GM12878 (cell line): ENCODE measurements at regions not wholly inside any gene's neighbourhood (a gene's known extent, or its start where the extent isn't known, plus 50 kb on each side); places are given as distances from the start of the nearest gene placed in this dataset.

ENCODE experiments used
- ATAC-seq: fragments of 200-7000 bp; cut with Tn5 transposase; 3 replicates; pipeline ENCODE4 v1.9.1; 2020; ENCODE audit warnings: mild to moderate bottlenecking, moderate library complexity
- BruUV-seq: library from RNA; stranded (reverse); fragments of 400-500 nt; replicated peaks from 2 replicates; lab custom pipeline; 2021; lab: Mats Ljungman, UMichigan
- CTCF ChIA-PET: fragments of 300-600 bp; sonication (Branson Sonifier 250); formaldehyde crosslinking; extraction: SDS; loops from one replicate; lab custom pipeline; 2021; ENCODE audit warnings: inconsistent platforms; lab: Yijun Ruan, JAX
- POLR2A ChIA-PET: fragments of 350-600 bp; formaldehyde crosslinking; extraction: SDS; loops from one replicate; lab custom pipeline; 2021; ENCODE audit warnings: inconsistent platforms; lab: Charles Lee
- RAD21 ChIA-PET: fragments of 300-600 bp; sonication (Branson Sonifier 250); formaldehyde crosslinking; loops from one replicate; lab custom pipeline; 2023; ENCODE audit warnings: antibody characterized with exemption; ENCODE audit not compliant: unreplicated experiment; lab: Charles Lee
- SMC1A ChIA-PET: fragments of 300-600 bp; sonication (Branson Sonifier 250); formaldehyde crosslinking; loops from one replicate; lab custom pipeline; 2023; ENCODE audit not compliant: unreplicated experiment, uncharacterized antibody; lab: Charles Lee
- DNase-seq: peaks from one replicate; pipeline ENCODE4 v3.0.0-alpha.2; 2011; ENCODE audit warnings: low read depth, low spot score
- FAIRE-seq: peaks from 3 replicates; lab custom pipeline; 2011; peaks lifted over from hg19 to GRCh38; lab: Jason Lieb, UNC
- H2AFZ ChIP-seq: 2 replicates; pipeline ENCODE4 v1.6.0; 2011; ENCODE audit warnings: low read depth, low read length, control low read depth; ENCODE audit not compliant: control insufficient read depth
- H3K27ac ChIP-seq: 2 replicates; pipeline ENCODE4 v1.5.1; 2011; ENCODE audit warnings: control low read depth; ENCODE audit not compliant: control insufficient read depth, insufficient read depth
- H3K27me3 ChIP-seq, 2 experiments: replicated peaks in 1 of 2; 2 replicates each; pipeline versions ENCODE4 v1.6.0 to v1.6.1; 2011; ENCODE audit warnings: low read length in 1 of 2; ENCODE audit not compliant: control insufficient read depth in 2 of 2, insufficient read depth in 2 of 2
- H3K36me3 ChIP-seq, 2 experiments: 2 replicates each; pipeline ENCODE4 v1.5.1; 2011; ENCODE audit warnings: low read length in 1 of 2; ENCODE audit not compliant: control insufficient read depth in 2 of 2, insufficient read depth in 2 of 2
- H3K4me1 ChIP-seq: 2 replicates; pipeline ENCODE4 v1.6.1; 2011; ENCODE audit warnings: mild to moderate bottlenecking, low read length, moderate library complexity, mixed read lengths; ENCODE audit not compliant: control insufficient read depth, insufficient read depth
- H3K4me2 ChIP-seq: 2 replicates; pipeline ENCODE4 v1.6.0; 2011; ENCODE audit warnings: control low read depth; ENCODE audit not compliant: control insufficient read depth, insufficient read depth
- H3K4me3 ChIP-seq: fragments of 200-600 bp; sonication (generic); 2 replicates; pipeline ENCODE4 v1.5.1; 2016
- H3K79me2 ChIP-seq: 2 replicates; pipeline ENCODE4 v1.6.0; 2011; ENCODE audit warnings: low read length; ENCODE audit not compliant: control insufficient read depth, insufficient read depth
- H3K9ac ChIP-seq: 2 replicates; pipeline ENCODE4 v1.8.0; 2011; ENCODE audit warnings: low read length, control low read depth, mixed read lengths; ENCODE audit not compliant: control insufficient read depth, insufficient read depth
- H3K9me3 ChIP-seq: replicated peaks from 3 replicates; pipeline ENCODE4 v1.5.1; 2011; ENCODE audit warnings: mild to moderate bottlenecking, low read length; ENCODE audit not compliant: control insufficient read depth, insufficient read depth
- H4K20me1 ChIP-seq: 2 replicates; pipeline ENCODE4 v1.6.0; 2011; ENCODE audit not compliant: control insufficient read depth, insufficient read depth
- BACH1 ChIP-seq: fragments of 450-650 bp; IDR thresholded peaks from 2 replicates; pipeline ENCODE4 v1.6.1; 2017; ENCODE audit warnings: mild to moderate bottlenecking, borderline replicate concordance
- FOXK2 ChIP-seq: fragments of 450-650 bp; IDR thresholded peaks from 2 replicates; pipeline ENCODE4 v1.6.1; 2017; ENCODE audit warnings: mild to moderate bottlenecking, moderate library complexity
- FOXM1 ChIP-seq: IDR thresholded peaks from 2 replicates; pipeline ENCODE4 v1.6.1; 2012; ENCODE audit warnings: low read depth, mild to moderate bottlenecking, inconsistent platforms, low read length, moderate library complexity
- HDAC6 ChIP-seq: fragments of 200-600 bp; sonication (generic); IDR thresholded peaks from one replicate; pipeline ENCODE4 v1.8.0; 2017; ENCODE audit warnings: antibody characterized with exemption; ENCODE audit not compliant: unreplicated experiment
- IKZF2 ChIP-seq, 2 experiments: fragments of 450-650 bp; IDR thresholded peaks; 2 replicates each; pipeline ENCODE4 v1.6.1; 2017; ENCODE audit warnings: mild to moderate bottlenecking in 2 of 2, moderate library complexity in 2 of 2
- MEF2A ChIP-seq: IDR thresholded peaks from 2 replicates; pipeline ENCODE4 v1.6.1; 2011; ENCODE audit warnings: low read depth, mild to moderate bottlenecking, low read length, moderate library complexity; ENCODE audit not compliant: insufficient read depth
- NFXL1 ChIP-seq: fragments of 450-650 bp; IDR thresholded peaks from 2 replicates; pipeline ENCODE4 v1.6.1; 2017; ENCODE audit warnings: antibody characterized with exemption, mild to moderate bottlenecking, borderline replicate concordance
- NRF1 ChIP-seq: conservative IDR thresholded peaks from 2 replicates; pipeline ENCODE4 v1.6.1; 2011; ENCODE audit warnings: mild to moderate bottlenecking, low read depth, low read length, improper control_type of control experiment
- SMC3 ChIP-seq: IDR thresholded peaks from 2 replicates; pipeline ENCODE4 v1.6.1; 2011; ENCODE audit warnings: low read length, improper control_type of control experiment, borderline replicate concordance
- TCF12 ChIP-seq: IDR thresholded peaks from 2 replicates; pipeline ENCODE4 v1.6.1; 2011; ENCODE audit warnings: low read depth, mild to moderate bottlenecking, low read length
- ZNF24 ChIP-seq: fragments of 450-650 bp; IDR thresholded peaks from 2 replicates; pipeline ENCODE4 v1.6.1; 2017; ENCODE audit warnings: antibody characterized with exemption, mild to moderate bottlenecking
- WGBS: methylation state at CpG from one replicate; pipeline ENCODE4 v1.1.6; 2016; ENCODE audit warnings: low lambda C conversion rate; ENCODE audit not compliant: insufficient replicate concordance, insufficient coverage; ENCODE audit errors: missing lambda C conversion rate; 5-methylcytosine and 5-hydroxymethylcytosine counted together
- in situ Hi-C: fragments of 300-500 bp; cut with MboI; formaldehyde crosslinking; loops from 9 replicates; pipeline ENCODE4 v1.14.3; 2018; ENCODE audit warnings: mixed read lengths
- intact Hi-C: fragments of 100-400 bp; cut with micrococcal nuclease; formaldehyde crosslinking; loops from one replicate; pipeline ENCODE4 v1.14.2; 2022; ENCODE audit not compliant: unreplicated experiment
- TF ChIP-seq, protein P1 (sequence below): fragments of 450-650 bp; conservative IDR thresholded peaks from 2 replicates; pipeline ENCODE4 v1.6.1; 2017; ENCODE audit warnings: mild to moderate bottlenecking, moderate library complexity
- TF ChIP-seq, protein P2 (sequence below): IDR thresholded peaks from 2 replicates; pipeline ENCODE4 v1.6.1; 2012; ENCODE audit warnings: low read depth, low read length, improper control_type of control experiment
- TF ChIP-seq, protein P3 (sequence below), 3 experiments: IDR thresholded peaks in 2 of 3; conservative IDR thresholded peaks in 1 of 3; 2 replicates each; pipeline ENCODE4 v1.5.1; 2011; ENCODE audit warnings: low read depth in 3 of 3, low read length in 3 of 3, mild to moderate bottlenecking in 3 of 3, control low read depth in 2 of 3, moderate library complexity in 2 of 3, inconsistent platforms in 1 of 3, mixed read lengths in 1 of 3; ENCODE audit not compliant: control insufficient read depth in 2 of 3, insufficient read depth in 1 of 3; ENCODE audit errors: extremely low read depth in 1 of 3

DNA sequence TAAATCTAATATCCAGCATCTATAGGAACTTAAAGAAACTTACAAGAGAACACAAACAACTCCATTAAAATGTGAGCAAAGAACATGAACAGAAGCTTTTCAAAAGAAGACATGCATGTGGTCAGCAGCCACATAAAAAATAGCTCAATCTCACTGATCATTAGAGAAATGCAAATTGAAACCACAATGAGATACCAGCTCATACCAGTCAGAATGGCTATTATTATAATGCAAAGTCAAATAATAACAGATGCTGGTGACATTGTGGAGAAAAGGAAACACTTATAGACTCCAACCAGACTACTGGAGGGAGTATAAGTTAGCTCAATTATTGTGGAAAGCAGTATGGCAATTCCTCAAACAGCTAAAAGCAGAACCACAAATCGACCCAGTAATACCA, 1314.5 kb downstream of the XPNPEP1 start:
- no peak overlapping the region for H3K4me3 ChIP-seq
- ChIA-PET POLR2A (no interaction called here), CTCF (interaction anchor here (0.6 kb wide), 1 partner anchor 68 kb away, joined by 3 read pairs; no protein-coding TSS in a partner anchor), RAD21 (no interaction called here), SMC1A (interaction anchor here (0.9 to 1.4 kb wide), 2 partner anchors 9 to 23 kb away, joined by 3 to 5 read pairs; no protein-coding TSS in a partner anchor)
- intact Hi-C loops = no loop called here
- in situ Hi-C loops = no loop called here
- BruUV-seq = no TSS peak
- no peaks in the 10 kb centered on the region; the same call in 2 of the 3 replicates for H3K9me3 ChIP-seq
- DNase-seq = no peak
- no peaks in the 10 kb centered on the region for H3K36me3 ChIP-seq
- no peak overlapping the region for H2AFZ ChIP-seq
- no peaks in the 10 kb centered on the region; the same call in 1 of the 2 replicates for H3K79me2 ChIP-seq
- H3K9ac ChIP-seq = no peak overlapping the region
- FAIRE-seq = no peak
- H3K4me2 ChIP-seq = no peak overlapping the region
- TF ChIP-seq TCF12 = no peak
- TF ChIP-seq, protein P1, sequence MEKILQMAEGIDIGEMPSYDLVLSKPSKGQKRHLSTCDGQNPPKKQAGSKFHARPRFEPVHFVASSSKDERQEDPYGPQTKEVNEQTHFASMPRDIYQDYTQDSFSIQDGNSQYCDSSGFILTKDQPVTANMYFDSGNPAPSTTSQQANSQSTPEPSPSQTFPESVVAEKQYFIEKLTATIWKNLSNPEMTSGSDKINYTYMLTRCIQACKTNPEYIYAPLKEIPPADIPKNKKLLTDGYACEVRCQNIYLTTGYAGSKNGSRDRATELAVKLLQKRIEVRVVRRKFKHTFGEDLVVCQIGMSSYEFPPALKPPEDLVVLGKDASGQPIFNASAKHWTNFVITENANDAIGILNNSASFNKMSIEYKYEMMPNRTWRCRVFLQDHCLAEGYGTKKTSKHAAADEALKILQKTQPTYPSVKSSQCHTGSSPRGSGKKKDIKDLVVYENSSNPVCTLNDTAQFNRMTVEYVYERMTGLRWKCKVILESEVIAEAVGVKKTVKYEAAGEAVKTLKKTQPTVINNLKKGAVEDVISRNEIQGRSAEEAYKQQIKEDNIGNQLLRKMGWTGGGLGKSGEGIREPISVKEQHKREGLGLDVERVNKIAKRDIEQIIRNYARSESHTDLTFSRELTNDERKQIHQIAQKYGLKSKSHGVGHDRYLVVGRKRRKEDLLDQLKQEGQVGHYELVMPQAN = no peak
- no peak for TF ChIP-seq ZNF24
- TF ChIP-seq SMC3 = no peak
- TF ChIP-seq, protein P2, sequence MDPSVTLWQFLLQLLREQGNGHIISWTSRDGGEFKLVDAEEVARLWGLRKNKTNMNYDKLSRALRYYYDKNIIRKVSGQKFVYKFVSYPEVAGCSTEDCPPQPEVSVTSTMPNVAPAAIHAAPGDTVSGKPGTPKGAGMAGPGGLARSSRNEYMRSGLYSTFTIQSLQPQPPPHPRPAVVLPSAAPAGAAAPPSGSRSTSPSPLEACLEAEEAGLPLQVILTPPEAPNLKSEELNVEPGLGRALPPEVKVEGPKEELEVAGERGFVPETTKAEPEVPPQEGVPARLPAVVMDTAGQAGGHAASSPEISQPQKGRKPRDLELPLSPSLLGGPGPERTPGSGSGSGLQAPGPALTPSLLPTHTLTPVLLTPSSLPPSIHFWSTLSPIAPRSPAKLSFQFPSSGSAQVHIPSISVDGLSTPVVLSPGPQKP = no peak
- TF ChIP-seq, protein P3, sequence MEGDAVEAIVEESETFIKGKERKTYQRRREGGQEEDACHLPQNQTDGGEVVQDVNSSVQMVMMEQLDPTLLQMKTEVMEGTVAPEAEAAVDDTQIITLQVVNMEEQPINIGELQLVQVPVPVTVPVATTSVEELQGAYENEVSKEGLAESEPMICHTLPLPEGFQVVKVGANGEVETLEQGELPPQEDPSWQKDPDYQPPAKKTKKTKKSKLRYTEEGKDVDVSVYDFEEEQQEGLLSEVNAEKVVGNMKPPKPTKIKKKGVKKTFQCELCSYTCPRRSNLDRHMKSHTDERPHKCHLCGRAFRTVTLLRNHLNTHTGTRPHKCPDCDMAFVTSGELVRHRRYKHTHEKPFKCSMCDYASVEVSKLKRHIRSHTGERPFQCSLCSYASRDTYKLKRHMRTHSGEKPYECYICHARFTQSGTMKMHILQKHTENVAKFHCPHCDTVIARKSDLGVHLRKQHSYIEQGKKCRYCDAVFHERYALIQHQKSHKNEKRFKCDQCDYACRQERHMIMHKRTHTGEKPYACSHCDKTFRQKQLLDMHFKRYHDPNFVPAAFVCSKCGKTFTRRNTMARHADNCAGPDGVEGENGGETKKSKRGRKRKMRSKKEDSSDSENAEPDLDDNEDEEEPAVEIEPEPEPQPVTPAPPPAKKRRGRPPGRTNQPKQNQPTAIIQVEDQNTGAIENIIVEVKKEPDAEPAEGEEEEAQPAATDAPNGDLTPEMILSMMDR (IDR thresholded peaks at IDR 0.05 in 2 of 3, conservative IDR thresholded peaks at IDR 0.05 in 1 of 3; ENCODE audit: control insufficient read depth in 2 of 3, extremely low read depth in 1 of 3, insufficient read depth in 1 of 3, low read depth in 3 of 3, low read length in 3 of 3) = no peak
- TF ChIP-seq BACH1 = no peak
- TF ChIP-seq NRF1 = no peak
- no peak for TF ChIP-seq MEF2A
- no peak for TF ChIP-seq IKZF2 (IDR thresholded peaks at IDR 0.05)
- no peak for TF ChIP-seq HDAC6
- no peak for TF ChIP-seq FOXM1
- no peak for TF ChIP-seq FOXK2
- TF ChIP-seq NFXL1 = no peak
- WGBS = 0% methylated on average over 1 of the region's 1 CpG
- H3K27ac ChIP-seq = no peak overlapping the region
- ATAC-seq = peak; percentile 54
- no peaks in the 10 kb centered on the region for H3K27me3 ChIP-seq
- H3K4me1 ChIP-seq = no peaks in the 10 kb centered on the region
- no peaks in the 10 kb centered on the region for H4K20me1 ChIP-seq
